H9 (cell line): ENCODE measurements at regions not wholly inside any gene's neighbourhood (a gene's known extent, or its start where the extent isn't known, plus 50 kb on each side); places are given as distances from the start of the nearest gene placed in this dataset.

ENCODE experiments used
- DNase-seq: peaks from one replicate; pipeline ENCODE4 v3.0.0-alpha.2; 2017
- H2AFZ ChIP-seq: one replicate; pipeline ENCODE4 v1.6.1; 2013; ENCODE audit warnings: mild to moderate bottlenecking, low read length, control low read depth, moderate library complexity
- H2AK5ac ChIP-seq: 2 replicates; pipeline ENCODE4 v1.6.1; 2013; ENCODE audit warnings: low read length, control low read depth, mixed read lengths; ENCODE audit not compliant: insufficient read length
- H2BK120ac ChIP-seq: one replicate; pipeline ENCODE4 v1.6.1; 2013; ENCODE audit warnings: low read depth, mild to moderate bottlenecking, low read length, control low read depth, inconsistent platforms; ENCODE audit not compliant: poor library complexity, severe bottlenecking
- H2BK12ac ChIP-seq: 2 replicates; pipeline ENCODE4 v1.6.1; 2013; ENCODE audit warnings: low read length, control low read depth, mixed read lengths, low read depth; ENCODE audit not compliant: insufficient read length
- H2BK15ac ChIP-seq: 2 replicates; pipeline ENCODE4 v1.6.1; 2013; ENCODE audit warnings: low read depth, low read length, control low read depth
- H2BK20ac ChIP-seq: one replicate; pipeline ENCODE4 v1.6.1; 2013; ENCODE audit warnings: low read depth, mild to moderate bottlenecking, low read length, control low read depth, inconsistent platforms; ENCODE audit not compliant: poor library complexity, severe bottlenecking
- H2BK5ac ChIP-seq: 2 replicates; pipeline ENCODE4 v1.6.1; 2013; ENCODE audit warnings: low read length, control low read depth, mixed read lengths; ENCODE audit not compliant: insufficient read length
- H3K14ac ChIP-seq: 2 replicates; pipeline ENCODE4 v1.6.1; 2013; ENCODE audit warnings: low read length, control low read depth; ENCODE audit not compliant: insufficient read depth
- H3K18ac ChIP-seq: 2 replicates; pipeline ENCODE4 v1.6.1; 2013; ENCODE audit warnings: low read depth, mild to moderate bottlenecking, mixed read lengths, low read length, control low read depth; ENCODE audit not compliant: insufficient read length
- H3K23ac ChIP-seq: 2 replicates; pipeline ENCODE4 v1.6.1; 2013; ENCODE audit warnings: low read length, control low read depth, mixed read lengths, low read depth; ENCODE audit not compliant: insufficient read length
- H3K23me2 ChIP-seq: 2 replicates; pipeline ENCODE4 v1.6.1; 2013; ENCODE audit warnings: low read depth, mild to moderate bottlenecking, mixed read lengths, low read length, control low read depth; ENCODE audit not compliant: insufficient read length, poor library complexity, severe bottlenecking
- H3K27ac ChIP-seq: 2 replicates; pipeline ENCODE4 v1.5.1; 2013; ENCODE audit warnings: low read length, control low read depth, mixed read lengths, low read depth; ENCODE audit not compliant: insufficient read length
- H3K27me3 ChIP-seq: 2 replicates; pipeline ENCODE4 v1.6.1; 2013; ENCODE audit warnings: low read length, control low read depth, inconsistent platforms; ENCODE audit not compliant: insufficient read depth
- H3K4ac ChIP-seq: 2 replicates; pipeline ENCODE4 v1.6.1; 2013; ENCODE audit warnings: low read depth, mild to moderate bottlenecking, control low read depth, inconsistent platforms, low read length, moderate library complexity
- H3K4me1 ChIP-seq: 2 replicates; pipeline ENCODE4 v1.6.1; 2013; ENCODE audit warnings: low read length, control low read depth, inconsistent platforms; ENCODE audit not compliant: insufficient read depth
- H3K4me2 ChIP-seq: 2 replicates; pipeline ENCODE4 v1.6.1; 2013; ENCODE audit warnings: low read length, control low read depth, mixed read lengths; ENCODE audit not compliant: insufficient read length, insufficient read depth
- H3K56ac ChIP-seq: 2 replicates; pipeline ENCODE4 v1.6.1; 2013; ENCODE audit warnings: low read depth, mild to moderate bottlenecking, mixed read lengths, low read length, control low read depth; ENCODE audit not compliant: insufficient read length
- H3K79me1 ChIP-seq: 2 replicates; pipeline ENCODE4 v1.6.1; 2013; ENCODE audit warnings: low read depth, mild to moderate bottlenecking, moderate library complexity, low read length, control low read depth, inconsistent platforms; ENCODE audit not compliant: insufficient read depth, poor library complexity, severe bottlenecking
- H3K79me2 ChIP-seq: 2 replicates; pipeline ENCODE4 v1.6.1; 2013; ENCODE audit warnings: low read length, control low read depth, inconsistent platforms; ENCODE audit not compliant: insufficient read depth
- H3K9ac ChIP-seq: 2 replicates; pipeline ENCODE4 v1.6.1; 2013; ENCODE audit warnings: low read length, control low read depth, mixed read lengths; ENCODE audit not compliant: insufficient read length; ENCODE audit errors: extremely low read depth
- H3K9me3 ChIP-seq: one replicate; pipeline ENCODE4 v1.6.1; 2013; ENCODE audit warnings: low read depth, low read length, inconsistent platforms; ENCODE audit not compliant: control insufficient read depth
- H3T11ph ChIP-seq: one replicate; pipeline ENCODE4 v1.6.1; 2013; ENCODE audit warnings: mild to moderate bottlenecking, low read length, control low read depth, inconsistent platforms
- H4K20me1 ChIP-seq: one replicate; pipeline ENCODE4 v1.6.1; 2013; ENCODE audit not compliant: control insufficient read depth, insufficient read length, insufficient read depth
- H4K5ac ChIP-seq: 2 replicates; pipeline ENCODE4 v1.6.1; 2013; ENCODE audit warnings: low read depth, mild to moderate bottlenecking, mixed read lengths, low read length, control low read depth; ENCODE audit not compliant: insufficient read length
- H4K8ac ChIP-seq: replicated peaks from 2 replicates; pipeline ENCODE4 v1.6.1; 2013; ENCODE audit warnings: low read length, control low read depth, mixed read lengths, low read depth; ENCODE audit not compliant: insufficient read length
- H4K91ac ChIP-seq: 2 replicates; pipeline ENCODE4 v1.6.1; 2013; ENCODE audit warnings: low read depth, mild to moderate bottlenecking, moderate library complexity, mixed read lengths, low read length, control low read depth; ENCODE audit not compliant: insufficient read length
- H3K27ac Mint-ChIP-seq, 3 experiments: 2 replicates in 2 of 3; 3 replicates in 1 of 3; pipeline ENCODE4 v1.8.0; 2020 to 2021; ENCODE audit warnings: mixed read lengths in 3 of 3, mild to moderate bottlenecking in 1 of 3, moderate library complexity in 1 of 3
- H3K27me3 Mint-ChIP-seq: 2 replicates; pipeline ENCODE4 v1.8.0; 2021; ENCODE audit warnings: low read depth, mild to moderate bottlenecking, moderate library complexity, mixed read lengths
- H3K36me3 Mint-ChIP-seq, 3 experiments: 2 replicates in 2 of 3; 3 replicates in 1 of 3; pipeline ENCODE4 v1.8.0; 2020 to 2021; ENCODE audit warnings: low read depth in 3 of 3, mixed read lengths in 3 of 3; ENCODE audit not compliant: insufficient read depth in 1 of 3
- H3K4me1 Mint-ChIP-seq, 2 experiments: 2 replicates each; pipeline ENCODE4 v1.8.0; 2020; ENCODE audit warnings: mixed read lengths in 2 of 2
- H3K4me3 Mint-ChIP-seq, 2 experiments: 2 replicates in 1 of 2; 3 replicates in 1 of 2; pipeline ENCODE4 v1.8.0; 2020 to 2021; ENCODE audit warnings: mild to moderate bottlenecking in 2 of 2, mixed read lengths in 2 of 2, moderate library complexity in 1 of 2
- H3K9me3 Mint-ChIP-seq, 2 experiments: 2 replicates in 1 of 2; 3 replicates in 1 of 2; pipeline ENCODE4 v1.8.0; 2020; ENCODE audit warnings: mild to moderate bottlenecking in 2 of 2, mixed read lengths in 2 of 2, moderate library complexity in 1 of 2
- CTCF ChIP-seq: fragments of 200-600 bp; sonication (generic); conservative IDR thresholded peaks from 3 replicates; pipeline ENCODE4 v1.8.0; 2021; ENCODE audit warnings: antibody characterized with exemption, mild to moderate bottlenecking

GRCh38 chr5:15261269-15261995 is 238.5 kb upstream of the FBXL7 start:
- no peak overlapping the region for H2BK120ac ChIP-seq
- TF ChIP-seq CTCF = no peak
- H3K9me3 Mint-ChIP-seq = no peaks in the 10 kb centered on the region
- no peak overlapping the region for H3K14ac ChIP-seq
- H3K4me1 Mint-ChIP-seq = peaks cover 8 to 10% of the 10 kb centered on the region in 2 experiments
- H3K4ac ChIP-seq = no peak overlapping the region
- H2BK12ac ChIP-seq = no peak overlapping the region
- no peak overlapping the region for H2BK15ac ChIP-seq
- no peaks in the 10 kb centered on the region for H3K79me1 ChIP-seq
- no peak overlapping the region for H2AFZ ChIP-seq
- H3K4me1 ChIP-seq = 0 out of 2 replicates have a peak, but pooled peaks cover 5% of the 10 kb centered on the region
- no peak overlapping the region for H3T11ph ChIP-seq
- H3K4me3 Mint-ChIP-seq = no peak overlapping the region
- H4K8ac ChIP-seq = no peak overlapping the region
- H3K4me2 ChIP-seq = no peak overlapping the region
- H3K36me3 Mint-ChIP-seq = no peaks in the 10 kb centered on the region
- H4K20me1 ChIP-seq = no peaks in the 10 kb centered on the region
- H3K9me3 ChIP-seq = no peaks in the 10 kb centered on the region
- no peak for DNase-seq
- no peak overlapping the region for H3K18ac ChIP-seq
- H2AK5ac ChIP-seq = no peak overlapping the region
- no peaks in the 10 kb centered on the region for H3K27me3 ChIP-seq
- no peak overlapping the region for H4K91ac ChIP-seq
- no peaks in the 10 kb centered on the region for H3K79me2 ChIP-seq
- H3K23ac ChIP-seq = no peak overlapping the region
- no peaks in the 10 kb centered on the region for H3K23me2 ChIP-seq
- no peak overlapping the region for H2BK20ac ChIP-seq
- H3K56ac ChIP-seq = no peak overlapping the region
- no peak overlapping the region for H3K27ac Mint-ChIP-seq
- no peak overlapping the region for H2BK5ac ChIP-seq
- H3K27ac ChIP-seq = no peak overlapping the region
- no peaks in the 10 kb centered on the region; the same call in 1 of the 2 replicates for H3K27me3 Mint-ChIP-seq
- no peak overlapping the region for H4K5ac ChIP-seq
- H3K9ac ChIP-seq = no peak overlapping the region
